K562 (cell line): ENCODE measurements at regions not wholly inside any gene's neighbourhood (a gene's known extent, or its start where the extent isn't known, plus 50 kb on each side); places are given as distances from the start of the nearest gene placed in this dataset.

Source experiments
- ATAC-seq: fragments of 200-7000 bp; cut with Tn5 transposase; 3 replicates; pipeline ENCODE4 v1.9.1; 2020; ENCODE audit warnings: moderate library complexity
- BruUV-seq: library from RNA; stranded (reverse); fragments of 400-500 nt; replicated peaks from 2 replicates; lab custom pipeline; 2021; lab: Mats Ljungman, UMichigan
- CTCF ChIA-PET: fragments of 300-600 bp; formaldehyde crosslinking; extraction: SDS; loops from one replicate; lab custom pipeline; 2021; ENCODE audit warnings: low intra/inter-chr PET ratio; lab: Yijun Ruan, JAX
- POLR2A ChIA-PET: fragments of 300-600, 350-650 bp; sonication (Branson Sonifier 250); formaldehyde crosslinking; extraction: SDS; loops from one replicate; lab custom pipeline; 2021; ENCODE audit warnings: antibody characterized with exemption, inconsistent platforms; lab: Yijun Ruan, JAX
- DNase-seq, 4 experiments: peaks; one replicate each; pipeline versions ENCODE4 v3.0.0 to v3.0.0-alpha.2; 2011 to 2018; ENCODE audit warnings: low spot score in 3 of 4, mixed read lengths in 3 of 4; ENCODE audit errors: extremely low read depth in 1 of 4
- FAIRE-seq: peaks from 2 replicates; lab custom pipeline; 2011; peaks lifted over from hg19 to GRCh38; lab: Jason Lieb, UNC
- H2AFZ ChIP-seq: 2 replicates; pipeline ENCODE4 v1.6.0; 2011; ENCODE audit warnings: low read depth, low read length, control low read depth, inconsistent platforms
- H3K27ac ChIP-seq: fragments of 200-600 bp; 3 replicates; pipeline ENCODE4 v1.8.0; 2011; ENCODE audit warnings: low read depth, mild to moderate bottlenecking, control low read depth, inconsistent platforms, low read length, moderate library complexity, mixed read lengths; ENCODE audit errors: extremely low read depth
- H3K27me3 ChIP-seq, 2 experiments: fragments of 300-600 bp in 1 of 2; 2 replicates in 1 of 2; 3 replicates in 1 of 2; pipeline versions ENCODE4 v1.6.0 to v1.8.0; 2011; ENCODE audit warnings: inconsistent platforms in 2 of 2, low read length in 2 of 2, mild to moderate bottlenecking in 1 of 2, mixed read lengths in 1 of 2, moderate library complexity in 1 of 2; ENCODE audit not compliant: control insufficient read depth in 2 of 2, insufficient read depth in 2 of 2
- H3K36me3 ChIP-seq: fragments of 300-600 bp; 3 replicates; pipeline ENCODE4 v1.8.0; 2011; ENCODE audit warnings: mild to moderate bottlenecking, low read length, inconsistent platforms; ENCODE audit not compliant: control insufficient read depth, insufficient read depth
- H3K4me1 ChIP-seq, 2 experiments: fragments of 200-600 bp in 1 of 2; replicated peaks in 1 of 2; 2 replicates in 1 of 2; 3 replicates in 1 of 2; pipeline versions ENCODE4 v1.5.1 to v1.8.0; 2011; ENCODE audit warnings: inconsistent platforms in 2 of 2, low read length in 2 of 2, mild to moderate bottlenecking in 1 of 2, mixed read lengths in 1 of 2, moderate library complexity in 1 of 2; ENCODE audit not compliant: control insufficient read depth in 2 of 2, insufficient read depth in 2 of 2
- H3K4me2 ChIP-seq: 2 replicates; pipeline ENCODE4 v1.6.1; 2011; ENCODE audit warnings: low read length, control low read depth, inconsistent platforms, mixed read lengths; ENCODE audit not compliant: insufficient read depth
- H3K4me3 ChIP-seq: fragments of 200-600 bp; sonication (generic), shearing (Covaris generic); 2 replicates; pipeline ENCODE4 v1.5.1; 2016; ENCODE audit warnings: control low read depth, inconsistent platforms
- H3K79me2 ChIP-seq: fragments of 200-600 bp; 3 replicates; pipeline ENCODE4 v1.8.0; 2011; ENCODE audit warnings: low read length, inconsistent platforms; ENCODE audit not compliant: control insufficient read depth, insufficient read depth
- H3K9ac ChIP-seq, 2 experiments: 2 replicates each; pipeline versions ENCODE4 v1.6.0 to v1.6.1; 2011; ENCODE audit warnings: low read depth in 2 of 2, low read length in 2 of 2, control low read depth in 1 of 2, inconsistent platforms in 1 of 2, mild to moderate bottlenecking in 1 of 2, mixed read lengths in 1 of 2; ENCODE audit not compliant: insufficient read depth in 1 of 2
- H3K9me1 ChIP-seq: one replicate; pipeline ENCODE4 v1.6.0; 2011; ENCODE audit warnings: inconsistent platforms, mild to moderate bottlenecking, low read length, moderate library complexity; ENCODE audit not compliant: control insufficient read depth, insufficient read depth
- H3K9me3 ChIP-seq: replicated peaks from 2 replicates; pipeline ENCODE4 v1.5.1; 2011; ENCODE audit warnings: low read depth, low read length, inconsistent platforms; ENCODE audit not compliant: control insufficient read depth, insufficient read depth
- H4K20me1 ChIP-seq: replicated peaks from 2 replicates; pipeline ENCODE4 v1.6.1; 2011; ENCODE audit warnings: low read length, inconsistent platforms, mixed read lengths; ENCODE audit not compliant: control insufficient read depth, insufficient read depth
- BDP1 ChIP-seq: IDR thresholded peaks from 3 replicates; pipeline ENCODE4 v1.6.1; 2011; ENCODE audit not compliant: insufficient read length, insufficient read depth
- FUS ChIP-seq: fragments of 200-400 bp; formaldehyde crosslinking; optimal IDR thresholded peaks from 2 replicates; pipeline ENCODE3; 2017; ENCODE audit warnings: low read depth, low read length
- MAFK ChIP-seq: IDR thresholded peaks from 2 replicates; pipeline ENCODE4 v1.6.1; 2011; ENCODE audit warnings: low read length, improper control_type of control experiment
- NR2C2 ChIP-seq, 2 experiments: fragments of 200-800 bp in 1 of 2; sonication (Bioruptor generic) in 1 of 2; sonication (generic) in 1 of 2; formaldehyde crosslinking in 1 of 2; IDR thresholded peaks; 2 replicates each; pipeline versions ENCODE4 v1.6.1 to v1.8.0; 2016 to 2022; ENCODE audit warnings: mild to moderate bottlenecking in 1 of 2, missing compliant biosample characterization in 1 of 2, missing genetic modification characterization in 1 of 2, missing genetic modification reagents in 1 of 2
- POLR2G ChIP-seq: fragments of 200-400 bp; formaldehyde crosslinking; IDR thresholded peaks from 2 replicates; pipeline ENCODE4 v1.6.1; 2017; ENCODE audit warnings: low read depth, mild to moderate bottlenecking, antibody characterized with exemption, low read length, moderate library complexity
- POLR2H ChIP-seq: IDR thresholded peaks from 2 replicates; pipeline ENCODE4 v1.6.1; 2016; ENCODE audit warnings: missing genetic modification characterization, low read depth, mild to moderate bottlenecking, control low read depth, missing compliant biosample characterization, moderate library complexity
- RBM17 ChIP-seq: fragments of 200-400 bp; formaldehyde crosslinking; IDR thresholded peaks from 2 replicates; pipeline ENCODE4 v1.6.1; 2017; ENCODE audit warnings: low read depth, mild to moderate bottlenecking, low read length, borderline replicate concordance
- SRSF3 ChIP-seq: fragments of 200-400 bp; formaldehyde crosslinking; IDR thresholded peaks from 2 replicates; pipeline ENCODE4 v1.6.1; 2016; ENCODE audit warnings: mild to moderate bottlenecking, low read length, moderate library complexity; ENCODE audit not compliant: insufficient read depth
- WGBS: fragments of 100-300 bp; shearing (Covaris generic); methylation state at CpG from one replicate; pipeline ENCODE4 v1.1.6; 2016; ENCODE audit warnings: low coverage, mixed read lengths; ENCODE audit not compliant: insufficient coverage; ENCODE audit errors: missing lambda C conversion rate; 5-methylcytosine and 5-hydroxymethylcytosine counted together
- in situ Hi-C: fragments of 300-500 bp; cut with MboI; formaldehyde crosslinking; loops from 4 replicates; pipeline ENCODE4 v1.15.0; 2018; ENCODE audit warnings: inconsistent platforms, mixed read lengths
- intact Hi-C: fragments of 100-400 bp; cut with micrococcal nuclease; formaldehyde crosslinking; loops from 2 replicates; pipeline ENCODE4 v1.14.2; 2022

GRCh38 chr12:88947486-88948043 lies 367.3 kb upstream of the KITLG start:
- in situ Hi-C loops, result no loop called here
- no peak overlapping the region for H3K4me2 ChIP-seq
- no peaks in the 10 kb centered on the region for H3K9me1 ChIP-seq
- intact Hi-C loops, result no loop called here
- no peaks in the 10 kb centered on the region for H4K20me1 ChIP-seq
- ChIA-PET POLR2A (no interaction called here), CTCF (no interaction called here)
- H3K79me2 ChIP-seq, result no peaks in the 10 kb centered on the region
- H3K9ac ChIP-seq, result no peak overlapping the region
- no peak for ATAC-seq
- no TSS peak for BruUV-seq
- WGBS, result 3% methylated on average over 3 of the region's 3 CpGs
- FAIRE-seq, result no peak
- TF ChIP-seq SRSF3 (no peak), FUS (no peak), RBM17 (no peak), BDP1 (no peak), NR2C2 (CRISPR knock-in tag; IDR thresholded peaks at IDR 0.05) (no peak), NR2C2 (tag; IDR thresholded peaks at IDR 0.05) (no peak), MAFK (no peak), POLR2H (no peak), POLR2G (no peak)
- no peak overlapping the region for H3K4me3 ChIP-seq
- H2AFZ ChIP-seq, result no peak overlapping the region
- H3K27ac ChIP-seq, result no peak overlapping the region
- no peaks in the 10 kb centered on the region for H3K4me1 ChIP-seq
- H3K27me3 ChIP-seq, result no peaks in the 10 kb centered on the region
- no peaks in the 10 kb centered on the region; the same call in none of the 2 replicates for H3K9me3 ChIP-seq
- DNase-seq, result no peak
- H3K36me3 ChIP-seq, result no peaks in the 10 kb centered on the region
